ENCODE measurements at regions not wholly inside any gene's neighbourhood (a gene's known extent, or its start where the extent isn't known, plus 50 kb on each side); places are given as distances from the start of the nearest gene placed in this dataset.

GRCh38 chr20:8972963-8973705 lies 95.8 kb upstream of the PLCB4 start (continued):
- 0 out of 2 replicates have a peak, but pooled peaks have one; percentile 16 for TF ChIP-seq FOXO4 (CRISPR knock-in tag; IDR thresholded peaks at IDR 0.05)
- TF ChIP-seq SIX5 (IDR thresholded peaks at IDR 0.05; ENCODE audit: borderline replicate concordance in 1 of 2, insufficient read depth in 1 of 2, low read depth in 1 of 2, low read length in 2 of 2): no peak
- TF ChIP-seq ZNF76 (CRISPR knock-in tag; IDR thresholded peaks at IDR 0.05; ENCODE audit: borderline replicate concordance): peak; percentile 83; the same call in 1 of the 2 replicates
- TF ChIP-seq SMARCE1 (IDR thresholded peaks at IDR 0.05): no peak
- TF ChIP-seq ZMIZ1 (IDR thresholded peaks at IDR 0.05; ENCODE audit: low read depth in 2 of 2, low read length in 2 of 2): no peak
- TF ChIP-seq ILF3 (IDR thresholded peaks at IDR 0.05; ENCODE audit: borderline replicate concordance): no peak
- no peak for TF ChIP-seq MAFG (tag; conservative IDR thresholded peaks at IDR 0.05)
- TF ChIP-seq ZNF347 (CRISPR knock-in tag; IDR thresholded peaks at IDR 0.05; ENCODE audit: low read depth): no peak
- TF ChIP-seq NFXL1 (CRISPR knock-in tag; IDR thresholded peaks at IDR 0.05): peak; percentile 83; the same call in 1 of the 2 replicates
- no peak for TF ChIP-seq ZNF699 (CRISPR knock-in tag; IDR thresholded peaks at IDR 0.05; ENCODE audit: insufficient replicate concordance)
- TF ChIP-seq COPS2 (conservative IDR thresholded peaks at IDR 0.05): no peak
- TF ChIP-seq BRCA1 (IDR thresholded peaks at IDR 0.05): no peak
- TF ChIP-seq BRCA1 (CRISPR knock-in tag; IDR thresholded peaks at IDR 0.05): no peak
- no peak for TF ChIP-seq ZNF277 (CRISPR knock-in tag; IDR thresholded peaks at IDR 0.05; ENCODE audit: borderline replicate concordance)
- TF ChIP-seq ZNF764 (CRISPR knock-in tag; IDR thresholded peaks at IDR 0.05; ENCODE audit: low read depth): no peak
- TF ChIP-seq ATF7 (IDR thresholded peaks at IDR 0.05): no peak

All from K562 (cell line).